ENCODE measurements at regions not wholly inside any gene's neighbourhood (a gene's known extent, or its start where the extent isn't known, plus 50 kb on each side); places are given as distances from the start of the nearest gene placed in this dataset.

- no peak for DNase-seq (ENCODE audit: low read depth, low spot score)
Measured at GRCh38 chr18:72470391-72470790, 73.8 kb downstream of the CBLN2 start.

DNA sequence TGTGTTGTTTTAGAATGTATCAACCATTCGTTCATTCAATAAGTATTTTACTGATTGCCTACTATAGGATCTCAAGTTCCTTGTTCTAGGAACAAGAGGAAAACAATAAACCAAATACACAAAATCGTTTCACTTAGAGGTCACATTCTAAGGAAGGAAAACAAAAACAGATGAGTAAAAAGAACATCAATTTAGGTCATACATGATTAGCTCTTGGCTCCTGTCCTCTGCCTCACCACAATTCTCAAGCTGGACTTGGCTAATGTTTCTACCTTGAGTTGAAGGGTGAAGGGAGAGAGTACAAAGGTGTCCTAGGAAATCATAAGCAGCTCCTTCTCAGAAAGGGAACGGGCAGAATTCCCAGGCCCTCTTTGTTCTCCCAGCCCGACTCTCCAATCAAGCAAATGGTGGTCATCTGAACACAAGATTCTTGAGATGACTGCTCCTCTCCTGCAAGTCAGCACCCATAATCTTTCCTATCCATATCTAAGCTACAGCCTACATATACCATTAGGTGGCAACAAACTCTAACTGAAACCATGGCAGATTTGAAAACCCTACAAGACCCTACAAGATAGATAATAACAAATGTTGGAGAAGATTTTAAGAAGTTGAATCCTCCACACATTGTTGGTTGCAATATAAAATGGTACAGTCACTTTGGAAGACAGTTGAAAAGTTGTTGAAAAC lies 76.0 kb downstream of the CBLN2 start:
- no peak for DNase-seq (ENCODE audit: low read depth, low spot score)

- DNase-seq (ENCODE audit: low read depth, low spot score), result no peak
Measured at GRCh38 chr18:72460210-72460680, 83.9 kb downstream of the CBLN2 start.

DNA sequence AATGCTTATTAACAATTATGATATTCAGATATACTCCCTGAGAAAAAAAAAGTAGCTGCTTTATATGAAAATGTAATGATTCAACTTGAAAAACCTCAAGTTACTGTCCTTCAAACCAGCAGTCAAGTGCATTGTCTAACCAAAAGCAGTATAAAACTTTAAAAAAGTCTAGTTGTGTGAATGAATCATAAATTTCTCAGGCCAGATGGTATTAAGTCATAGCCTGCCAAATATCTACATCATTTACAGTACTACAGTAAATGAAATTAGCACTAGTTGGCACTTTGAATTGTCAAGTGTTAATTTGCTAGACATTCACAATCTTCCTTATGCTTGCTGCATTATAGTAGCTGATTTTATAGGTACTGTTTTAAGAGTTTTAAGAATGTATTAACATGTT lies 85.9 kb downstream of the CBLN2 start:
- DNase-seq (ENCODE audit: low read depth, low spot score), result no peak

DNA sequence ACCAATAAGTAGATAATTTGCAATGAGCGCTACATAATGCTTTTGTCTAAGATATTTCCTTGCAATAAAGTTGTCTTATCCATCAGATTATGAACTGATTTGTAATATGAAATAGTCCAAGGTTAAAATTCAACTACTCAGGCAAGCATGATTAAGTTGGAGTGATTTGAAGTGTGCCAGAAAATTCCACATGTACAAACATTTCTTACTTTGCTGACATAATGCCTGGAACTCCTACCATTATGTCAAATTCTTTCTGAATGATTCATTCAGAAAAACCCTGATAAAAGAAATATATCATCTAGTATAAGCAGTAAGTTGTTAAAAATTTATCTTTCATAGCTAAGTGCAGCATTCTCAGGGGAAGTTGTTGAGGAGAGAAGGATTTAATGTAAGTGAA lies 87.3 kb downstream of the CBLN2 start:
- no peak for DNase-seq (ENCODE audit: low read depth, low spot score)

- no peak for DNase-seq (ENCODE audit: low read depth, low spot score)
Measured at GRCh38 chr18:72452328-72452727, 91.8 kb downstream of the CBLN2 start.

DNA sequence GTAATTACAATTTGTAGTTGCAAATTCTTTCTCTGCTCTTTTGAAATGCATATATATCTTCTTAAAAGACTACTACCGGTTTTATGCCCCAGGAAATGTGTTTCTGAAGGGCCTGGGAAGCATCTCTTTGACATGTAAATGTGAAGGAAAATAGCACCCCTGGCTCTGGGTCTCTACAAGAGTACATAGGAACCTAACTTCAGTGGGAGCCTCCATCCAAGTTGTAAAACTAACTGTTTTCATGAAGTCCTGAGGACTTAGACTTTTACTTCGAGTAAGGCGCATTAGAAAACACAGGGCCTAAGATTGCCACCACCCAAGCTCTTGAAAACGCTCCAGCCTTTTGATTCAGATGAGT lies 99.4 kb downstream of the CBLN2 start:
- DNase-seq (ENCODE audit: low read depth, low spot score), result no peak

DNA sequence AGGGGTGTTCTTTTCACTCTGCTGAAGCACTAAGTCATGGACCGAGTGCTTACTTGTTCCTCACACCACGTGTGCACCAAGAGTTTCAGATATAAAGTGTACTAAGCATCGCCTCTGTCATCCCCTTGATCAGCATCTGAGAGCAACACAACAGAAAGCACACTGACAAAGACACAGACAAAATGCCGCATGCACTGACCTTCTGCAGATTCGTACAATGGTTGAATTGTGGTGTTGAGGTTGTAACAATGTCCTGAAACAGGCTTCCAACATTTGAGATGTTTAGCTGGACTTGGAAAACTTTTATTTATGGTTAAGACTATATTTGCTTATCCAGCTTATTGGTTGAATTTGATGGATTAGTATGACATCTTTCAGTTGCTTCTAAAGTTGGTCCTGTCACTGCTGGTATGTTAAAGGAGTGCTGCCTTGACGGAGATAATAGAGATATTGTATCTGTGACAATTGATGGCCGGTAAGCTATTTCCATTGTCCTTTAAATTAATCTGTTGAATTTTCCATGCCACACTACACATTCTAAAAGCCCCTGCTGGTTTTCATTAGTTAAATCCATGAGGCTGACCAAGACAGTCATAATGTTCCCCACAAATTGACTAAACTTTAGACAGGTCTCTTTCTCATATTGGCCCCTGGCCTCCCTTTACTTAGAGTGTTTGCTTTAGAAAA lies 99.9 kb downstream of the CBLN2 start:
- DNase-seq (ENCODE audit: low read depth, low spot score), result no peak

DNA sequence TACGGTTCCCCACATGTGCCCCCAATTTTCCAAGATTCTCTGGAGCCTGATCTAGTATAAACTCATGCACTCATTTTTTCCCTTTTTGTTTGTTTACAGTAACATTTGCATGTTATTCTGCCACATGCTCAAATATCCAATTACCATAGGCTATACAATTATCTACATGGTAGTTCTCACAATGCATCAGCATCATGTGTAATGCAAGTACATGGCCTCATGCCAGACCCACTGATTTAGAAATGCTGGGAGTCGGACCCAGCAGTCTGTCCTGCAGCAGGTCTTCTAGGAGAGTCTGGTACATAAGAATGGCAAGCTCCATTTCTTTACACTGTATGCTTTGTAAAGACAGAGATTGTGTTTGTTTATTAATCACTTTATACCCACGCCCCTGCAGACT lies 107.7 kb downstream of the CBLN2 start:
- no peak for DNase-seq (ENCODE audit: low read depth, low spot score)

GRCh38 chr18:72433756-72434155 lies 110.4 kb downstream of the CBLN2 start:
- no peak for DNase-seq (ENCODE audit: low read depth, low spot score)

- no peak for DNase-seq (ENCODE audit: low read depth, low spot score)
Measured at GRCh38 chr18:72427721-72428120, 116.4 kb downstream of the CBLN2 start.

DNA sequence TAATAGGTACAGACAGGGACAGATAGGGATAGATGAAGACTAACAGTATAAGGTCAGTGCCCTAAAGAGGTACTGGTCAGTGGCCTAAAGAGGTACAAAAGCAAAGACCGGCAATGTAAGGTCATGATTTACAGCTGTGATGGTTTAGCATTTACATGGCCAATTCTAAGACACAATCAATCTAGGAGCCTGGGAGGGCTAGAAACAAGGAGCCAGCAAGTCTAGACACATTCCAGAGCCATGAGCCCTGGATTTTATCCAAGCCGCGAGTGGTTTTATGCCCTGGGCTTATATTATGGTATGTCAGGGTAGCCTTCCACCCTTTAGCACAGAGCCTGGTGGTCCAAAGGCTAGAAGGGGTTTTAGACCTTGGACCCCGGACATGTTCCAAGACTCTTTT lies 124.2 kb downstream of the CBLN2 start:
- DNase-seq (ENCODE audit: low read depth, low spot score), result no peak

DNA sequence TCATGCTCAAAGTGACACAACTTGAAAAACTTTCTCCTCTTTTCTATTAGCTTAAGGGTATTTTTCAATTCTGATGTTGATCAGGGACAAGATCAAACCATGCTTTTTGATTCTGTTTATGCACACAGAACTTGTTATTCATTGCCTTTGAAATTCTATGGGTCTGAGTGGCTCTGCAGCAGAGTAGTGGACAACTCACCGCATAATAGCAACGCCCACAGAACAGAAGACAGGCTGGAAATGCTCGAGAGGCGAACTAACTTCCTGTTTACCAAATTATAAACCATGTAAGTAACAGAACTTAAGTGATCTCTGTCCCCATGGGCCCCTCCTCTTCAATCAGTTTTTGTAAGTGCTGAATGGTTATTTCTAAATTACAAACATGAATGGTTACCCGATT lies 131.2 kb downstream of the CBLN2 start:
- no peak for DNase-seq (ENCODE audit: low read depth, low spot score)

GRCh38 chr18:72411261-72411660 lies 132.9 kb downstream of the CBLN2 start:
- no peak for DNase-seq (ENCODE audit: low read depth, low spot score)

- no peak for DNase-seq (ENCODE audit: low read depth, low spot score)
Measured at GRCh38 chr18:72410399-72410798, 133.7 kb downstream of the CBLN2 start.

GRCh38 chr18:72409903-72410302 lies 134.2 kb downstream of the CBLN2 start:
- no peak for DNase-seq (ENCODE audit: low read depth, low spot score)

DNA sequence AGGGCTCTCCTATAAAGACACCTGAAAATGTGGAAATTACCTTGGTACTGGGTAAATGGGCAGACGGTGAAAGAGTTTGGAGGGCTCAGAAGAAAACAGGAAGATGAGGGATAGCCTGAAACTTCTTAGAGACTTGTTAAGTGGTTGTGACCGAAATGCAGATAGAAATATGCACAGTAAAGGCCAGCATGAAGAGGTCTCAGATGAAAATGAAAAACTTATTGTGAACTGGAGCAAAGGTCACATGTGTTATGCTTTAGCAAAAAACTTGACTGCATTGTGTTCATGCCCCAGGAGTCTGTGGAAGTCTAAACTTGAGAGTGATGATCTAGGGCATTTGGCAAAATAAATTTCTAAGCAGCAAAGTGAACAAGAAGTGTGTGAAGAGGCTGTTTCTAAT lies 137.1 kb downstream of the CBLN2 start:
- DNase-seq (ENCODE audit: low read depth, low spot score), result peak; percentile 5

GRCh38 chr18:72391951-72392350 lies 152.2 kb downstream of the CBLN2 start:
- no peak for DNase-seq (ENCODE audit: low read depth, low spot score)

DNA sequence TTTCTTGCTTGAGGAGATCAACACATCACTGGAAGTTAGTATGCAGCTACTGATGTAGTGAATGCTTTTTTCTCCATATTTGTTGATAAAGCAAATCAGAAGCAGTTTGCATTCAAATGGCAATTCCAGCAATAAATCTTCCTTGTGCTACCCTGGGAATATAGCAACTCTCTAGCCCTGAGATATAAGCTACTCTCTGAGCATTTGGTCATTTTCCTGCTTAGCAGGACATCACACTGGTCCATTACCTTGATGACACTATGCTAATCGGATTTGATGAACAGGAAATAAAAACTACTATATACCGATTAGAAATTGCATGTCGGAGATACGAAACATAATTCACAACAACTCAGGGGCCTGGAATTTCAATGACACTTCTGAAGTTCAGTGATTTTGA lies 152.7 kb downstream of the CBLN2 start:
- DNase-seq (ENCODE audit: low read depth, low spot score), result no peak

DNA sequence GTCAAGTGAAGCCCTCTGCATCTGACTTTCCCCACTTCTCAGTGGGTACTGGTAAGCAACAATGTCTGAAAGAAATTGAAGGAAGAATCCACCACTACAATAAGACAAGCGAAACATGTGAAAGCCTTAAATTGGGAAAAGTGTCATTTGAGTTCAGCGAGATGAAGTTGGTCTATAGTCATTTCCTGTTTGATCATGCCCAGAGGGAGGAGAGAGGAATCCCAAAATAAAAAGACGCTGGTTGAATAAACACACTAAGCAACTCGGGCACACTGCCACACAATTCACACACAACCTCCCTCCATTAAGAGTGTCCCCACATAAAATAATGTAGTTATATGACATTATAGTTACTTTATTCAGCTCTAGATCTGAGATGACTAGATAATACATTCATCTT lies 166.1 kb downstream of the CBLN2 start:
- DNase-seq (ENCODE audit: low read depth, low spot score), result no peak

DNA sequence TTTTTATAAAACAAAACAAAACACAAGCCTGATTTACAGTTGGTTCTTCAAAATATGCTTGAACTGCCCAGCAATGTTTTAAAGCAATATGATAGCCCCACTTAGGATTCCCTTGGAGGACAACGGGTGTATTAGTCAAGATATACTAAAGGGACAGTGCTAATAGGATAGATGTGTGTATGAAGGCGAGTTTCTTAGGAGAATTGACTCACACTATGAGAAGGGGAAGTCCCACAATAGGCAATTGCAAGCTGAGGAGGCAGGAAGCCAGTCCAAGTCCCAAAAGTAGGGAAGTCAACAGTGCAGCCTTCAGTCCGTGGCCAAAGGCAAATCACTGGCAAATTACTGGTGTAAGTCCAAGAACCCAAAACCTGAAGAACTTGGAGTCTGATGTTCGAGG lies 167.9 kb downstream of the CBLN2 start:
- no peak for DNase-seq (ENCODE audit: low read depth, low spot score)

DNA sequence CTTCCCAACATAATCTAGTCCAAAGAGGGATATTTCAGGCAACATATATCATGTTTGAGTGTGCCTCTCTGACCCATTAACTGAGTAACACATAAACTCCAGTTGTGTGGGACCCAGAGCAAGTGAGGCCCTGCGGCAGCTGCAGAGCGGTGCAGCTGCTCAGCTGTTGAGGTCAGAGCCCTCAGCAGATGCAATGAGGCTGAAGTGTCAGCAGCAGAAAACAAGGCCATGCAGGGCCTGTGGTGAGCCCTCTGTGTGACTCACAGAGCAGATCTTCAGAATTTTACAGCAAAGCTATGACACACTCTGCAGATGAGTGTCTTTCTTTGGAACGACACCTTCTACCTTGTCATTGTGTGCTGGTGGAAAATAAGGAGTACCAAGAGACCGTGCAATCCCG lies 168.5 kb downstream of the CBLN2 start:
- DNase-seq (ENCODE audit: low read depth, low spot score), result peak; percentile 39

GRCh38 chr18:72372076-72372475 lies 172.1 kb downstream of the CBLN2 start:
- DNase-seq (ENCODE audit: low read depth, low spot score), result peak; percentile 29

GRCh38 chr18:72368308-72368707 lies 175.8 kb downstream of the CBLN2 start:
- DNase-seq (ENCODE audit: low read depth, low spot score), result no peak

All from brain pericyte (primary cell).